AG04450 (cell line): ENCODE measurements at regions not wholly inside any gene's neighbourhood (a gene's known extent, or its start where the extent isn't known, plus 50 kb on each side); places are given as distances from the start of the nearest gene placed in this dataset.

Source experiments
- CTCF ChIA-PET: fragments of 300-600, 350-600 bp; formaldehyde crosslinking; extraction: SDS; loops from one replicate; lab custom pipeline; 2022; ENCODE audit warnings: antibody characterized with exemption, inconsistent platforms; lab: Charles Lee
- POLR2A ChIA-PET: fragments of 350-600 bp; formaldehyde crosslinking; extraction: SDS; loops from one replicate; lab custom pipeline; 2021; ENCODE audit warnings: antibody characterized with exemption, inconsistent platforms; lab: Yijun Ruan, JAX
- DNase-seq: peaks from one replicate; pipeline ENCODE4 v3.0.0-alpha.2; 2011; ENCODE audit warnings: low read depth, low spot score
- H3K27ac ChIP-seq: one replicate; pipeline ENCODE4 v1.5.1; 2012; ENCODE audit warnings: low read depth, low read length, control low read depth
- H3K27me3 ChIP-seq: one replicate; pipeline ENCODE4 v1.6.0; 2012; ENCODE audit warnings: low read length; ENCODE audit not compliant: control insufficient read depth, insufficient read depth
- H3K4me3 ChIP-seq: 2 replicates; pipeline ENCODE4 v1.5.1; 2011; ENCODE audit warnings: mild to moderate bottlenecking, low read depth, low read length, control low read depth
- H3K9me3 ChIP-seq: 2 replicates; pipeline ENCODE4 v1.5.1; 2012; ENCODE audit warnings: low read length; ENCODE audit not compliant: control insufficient read depth, insufficient read depth
- CTCF ChIP-seq: IDR thresholded peaks from 2 replicates; pipeline ENCODE4 v1.5.1; 2011; ENCODE audit warnings: low read depth, low read length, control low read depth, inconsistent platforms

- no peak overlapping the region for H3K27ac ChIP-seq
- no peak overlapping the region for H3K4me3 ChIP-seq
- H3K9me3 ChIP-seq = no peaks in the 10 kb centered on the region
- ChIA-PET CTCF (no interaction called here), POLR2A (no interaction called here)
- H3K27me3 ChIP-seq = no peaks in the 10 kb centered on the region
- DNase-seq = no peak
- TF ChIP-seq CTCF = no peak
Observed at GRCh38 chr5:124372457-124372856, 374.0 kb downstream of the ZNF608 start.

- H3K4me3 ChIP-seq = no peak overlapping the region
- no peak for DNase-seq
- H3K27ac ChIP-seq = no peak overlapping the region
- no peak for TF ChIP-seq CTCF
- no peaks in the 10 kb centered on the region for H3K9me3 ChIP-seq
- ChIA-PET POLR2A (no interaction called here), CTCF (no interaction called here)
- no peaks in the 10 kb centered on the region for H3K27me3 ChIP-seq
Observed at GRCh38 chr5:124371111-124371706, 375.2 kb downstream of the ZNF608 start.

GRCh38 chr5:124370601-124371000 is 375.8 kb downstream of the ZNF608 start:
- no peaks in the 10 kb centered on the region for H3K9me3 ChIP-seq
- H3K27me3 ChIP-seq = no peaks in the 10 kb centered on the region
- TF ChIP-seq CTCF = no peak
- no peak overlapping the region for H3K4me3 ChIP-seq
- H3K27ac ChIP-seq = no peak overlapping the region
- CTCF ChIA-PET = no interaction called here
- no peak for DNase-seq
- POLR2A ChIA-PET = no interaction called here

- no peaks in the 10 kb centered on the region for H3K27me3 ChIP-seq
- H3K9me3 ChIP-seq = no peaks in the 10 kb centered on the region
- TF ChIP-seq CTCF = no peak
- H3K4me3 ChIP-seq = no peak overlapping the region
- POLR2A ChIA-PET = no interaction called here
- DNase-seq = no peak
- CTCF ChIA-PET = no interaction called here
- H3K27ac ChIP-seq = no peak overlapping the region
Observed at GRCh38 chr5:124365361-124365801, 381.1 kb downstream of the ZNF608 start.

- CTCF ChIA-PET = no interaction called here
Observed at GRCh38 chr5:124355928-124356327, 390.5 kb downstream of the ZNF608 start.

More at GRCh38 chr5:124355928-124356327, 390.5 kb downstream of the ZNF608 start:
- H3K9me3 ChIP-seq = no peaks in the 10 kb centered on the region
- TF ChIP-seq CTCF = no peak
- H3K27ac ChIP-seq = no peak overlapping the region
- peaks cover 3% of the 10 kb centered on the region for H3K27me3 ChIP-seq
- DNase-seq = no peak
- H3K4me3 ChIP-seq = no peak overlapping the region
- POLR2A ChIA-PET = no interaction called here
